ENCODE measurements at regions not wholly inside any gene's neighbourhood (a gene's known extent, or its start where the extent isn't known, plus 50 kb on each side); places are given as distances from the start of the nearest gene placed in this dataset.

DNA sequence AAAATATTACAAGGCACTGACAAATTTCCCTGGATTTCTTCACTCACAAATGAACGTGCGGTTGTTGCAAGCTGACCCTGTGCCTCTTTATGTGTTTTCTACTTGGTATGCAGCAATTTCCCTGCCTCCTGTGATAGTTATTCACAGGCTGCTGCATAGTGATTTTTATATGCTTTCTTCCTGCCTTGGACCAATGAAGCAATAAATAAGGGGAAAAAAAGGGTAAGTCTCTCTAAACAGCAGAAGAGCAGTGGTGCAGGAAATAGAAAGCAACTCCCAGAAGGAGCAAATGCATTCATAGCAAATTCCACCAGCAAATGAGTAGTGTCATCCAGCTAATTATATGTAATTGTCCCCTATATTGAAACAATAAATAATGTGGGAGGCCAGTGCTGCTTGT is 737.9 kb downstream of the GALC start:
- TF ChIP-seq, protein P1, sequence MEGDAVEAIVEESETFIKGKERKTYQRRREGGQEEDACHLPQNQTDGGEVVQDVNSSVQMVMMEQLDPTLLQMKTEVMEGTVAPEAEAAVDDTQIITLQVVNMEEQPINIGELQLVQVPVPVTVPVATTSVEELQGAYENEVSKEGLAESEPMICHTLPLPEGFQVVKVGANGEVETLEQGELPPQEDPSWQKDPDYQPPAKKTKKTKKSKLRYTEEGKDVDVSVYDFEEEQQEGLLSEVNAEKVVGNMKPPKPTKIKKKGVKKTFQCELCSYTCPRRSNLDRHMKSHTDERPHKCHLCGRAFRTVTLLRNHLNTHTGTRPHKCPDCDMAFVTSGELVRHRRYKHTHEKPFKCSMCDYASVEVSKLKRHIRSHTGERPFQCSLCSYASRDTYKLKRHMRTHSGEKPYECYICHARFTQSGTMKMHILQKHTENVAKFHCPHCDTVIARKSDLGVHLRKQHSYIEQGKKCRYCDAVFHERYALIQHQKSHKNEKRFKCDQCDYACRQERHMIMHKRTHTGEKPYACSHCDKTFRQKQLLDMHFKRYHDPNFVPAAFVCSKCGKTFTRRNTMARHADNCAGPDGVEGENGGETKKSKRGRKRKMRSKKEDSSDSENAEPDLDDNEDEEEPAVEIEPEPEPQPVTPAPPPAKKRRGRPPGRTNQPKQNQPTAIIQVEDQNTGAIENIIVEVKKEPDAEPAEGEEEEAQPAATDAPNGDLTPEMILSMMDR (IDR thresholded peaks at IDR 0.05), result no peak
- TF ChIP-seq POLR2A (IDR thresholded peaks at IDR 0.05), result no peak
